OCI-LY7 (cell line): ENCODE measurements at regions not wholly inside any gene's neighbourhood (a gene's known extent, or its start where the extent isn't known, plus 50 kb on each side); places are given as distances from the start of the nearest gene placed in this dataset.

Experiments
- BruUV-seq: library from RNA; stranded (reverse); fragments of 400-500 nt; replicated peaks from 2 replicates; lab custom pipeline; 2021; lab: Mats Ljungman, UMichigan
- CTCF ChIA-PET: fragments of 300-600 bp; sonication (Branson Sonifier 250); formaldehyde crosslinking; loops from one replicate; lab custom pipeline; 2022; ENCODE audit warnings: antibody characterized with exemption; ENCODE audit not compliant: unreplicated experiment; lab: Charles Lee
- POLR2A ChIA-PET: fragments of 300-600 bp; sonication (Branson Sonifier 250); formaldehyde crosslinking; loops from one replicate; lab custom pipeline; 2022; ENCODE audit warnings: antibody characterized with exemption; lab: Charles Lee
- DNase-seq: peaks from one replicate; pipeline ENCODE4 v3.0.0-alpha.2; 2015; ENCODE audit warnings: low spot score
- H2AFZ ChIP-seq: fragments of 200-600 bp; sonication (generic), shearing (Covaris generic); 2 replicates; pipeline ENCODE4 v1.6.1; 2014; ENCODE audit warnings: mild to moderate bottlenecking, antibody characterized with exemption, low read length, moderate library complexity
- H3K27ac ChIP-seq: fragments of 200-600 bp; sonication (generic); 2 replicates; pipeline ENCODE4 v1.5.1; 2014; ENCODE audit warnings: mixed run types, low read depth, mild to moderate bottlenecking, moderate library complexity, low read length, inconsistent platforms; ENCODE audit not compliant: poor library complexity, severe bottlenecking
- H3K36me3 ChIP-seq: fragments of 200-600 bp; sonication (generic); 2 replicates; pipeline ENCODE4 v1.6.1; 2014; ENCODE audit warnings: mild to moderate bottlenecking, antibody characterized with exemption, low read length, moderate library complexity, mixed read lengths; ENCODE audit not compliant: insufficient read depth
- H3K4me1 ChIP-seq: fragments of 200-600 bp; sonication (generic); 2 replicates; pipeline ENCODE4 v1.5.1; 2014; ENCODE audit warnings: mild to moderate bottlenecking, low read length; ENCODE audit not compliant: insufficient read depth, poor library complexity, severe bottlenecking
- H3K4me2 ChIP-seq: fragments of 200-600 bp; sonication (generic); 2 replicates; pipeline ENCODE4 v1.6.1; 2014; ENCODE audit warnings: mild to moderate bottlenecking, low read length
- H3K4me3 ChIP-seq: fragments of 200-600 bp; sonication (generic); 2 replicates; pipeline ENCODE4 v1.5.1; 2014; ENCODE audit warnings: mild to moderate bottlenecking, low read depth, low read length; ENCODE audit not compliant: poor library complexity, severe bottlenecking
- H3K79me2 ChIP-seq: fragments of 200-600 bp; sonication (generic); 2 replicates; pipeline ENCODE4 v1.6.1; 2016; ENCODE audit warnings: low read depth, mild to moderate bottlenecking, low read length, moderate library complexity, mixed read lengths; ENCODE audit not compliant: insufficient read depth
- H3K9me2 ChIP-seq: fragments of 200-600 bp; sonication (generic); 2 replicates; pipeline ENCODE4 v1.6.1; 2016; ENCODE audit warnings: mild to moderate bottlenecking, low read length, mixed read lengths; ENCODE audit not compliant: insufficient read depth
- H3K9me3 ChIP-seq: fragments of 200-600 bp; sonication (generic); 2 replicates; pipeline ENCODE4 v1.6.1; 2014; ENCODE audit warnings: mild to moderate bottlenecking, mixed run types, low read length, mixed read lengths
- H4K20me1 ChIP-seq: fragments of 200-600 bp; sonication (generic); 2 replicates; pipeline ENCODE4 v1.6.1; 2014; ENCODE audit warnings: mild to moderate bottlenecking, antibody characterized with exemption, low read length, moderate library complexity, mixed read lengths; ENCODE audit not compliant: insufficient read depth
- EZH2phosphoT487 ChIP-seq: fragments of 200-600 bp; sonication (generic); IDR thresholded peaks from 2 replicates; pipeline ENCODE4 v1.6.1; 2018; ENCODE audit warnings: low read depth, borderline replicate concordance, mild to moderate bottlenecking, mixed run types, antibody characterized with exemption, low read length, moderate library complexity, mixed read lengths
- intact Hi-C: fragments of 100-400 bp; cut with micrococcal nuclease; formaldehyde crosslinking; loops from one replicate; pipeline ENCODE4 v1.10.0; 2022; ENCODE audit not compliant: unreplicated experiment
- TF ChIP-seq, protein P1 (sequence below): fragments of 200-600 bp; sonication (generic); conservative IDR thresholded peaks from 2 replicates; pipeline ENCODE4 v1.5.1; 2014; ENCODE audit warnings: mild to moderate bottlenecking, antibody characterized with exemption, low read length, moderate library complexity, mixed read lengths

GRCh38 chr1:115450501-115451040 lies 112.5 kb upstream of the NGF start:
- TF ChIP-seq, protein P1, sequence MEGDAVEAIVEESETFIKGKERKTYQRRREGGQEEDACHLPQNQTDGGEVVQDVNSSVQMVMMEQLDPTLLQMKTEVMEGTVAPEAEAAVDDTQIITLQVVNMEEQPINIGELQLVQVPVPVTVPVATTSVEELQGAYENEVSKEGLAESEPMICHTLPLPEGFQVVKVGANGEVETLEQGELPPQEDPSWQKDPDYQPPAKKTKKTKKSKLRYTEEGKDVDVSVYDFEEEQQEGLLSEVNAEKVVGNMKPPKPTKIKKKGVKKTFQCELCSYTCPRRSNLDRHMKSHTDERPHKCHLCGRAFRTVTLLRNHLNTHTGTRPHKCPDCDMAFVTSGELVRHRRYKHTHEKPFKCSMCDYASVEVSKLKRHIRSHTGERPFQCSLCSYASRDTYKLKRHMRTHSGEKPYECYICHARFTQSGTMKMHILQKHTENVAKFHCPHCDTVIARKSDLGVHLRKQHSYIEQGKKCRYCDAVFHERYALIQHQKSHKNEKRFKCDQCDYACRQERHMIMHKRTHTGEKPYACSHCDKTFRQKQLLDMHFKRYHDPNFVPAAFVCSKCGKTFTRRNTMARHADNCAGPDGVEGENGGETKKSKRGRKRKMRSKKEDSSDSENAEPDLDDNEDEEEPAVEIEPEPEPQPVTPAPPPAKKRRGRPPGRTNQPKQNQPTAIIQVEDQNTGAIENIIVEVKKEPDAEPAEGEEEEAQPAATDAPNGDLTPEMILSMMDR = no peak
- no peak for TF ChIP-seq EZH2phosphoT487
- Histone ChIP-seq H3K4me2 (no peak overlapping the region), H3K27ac (no peak overlapping the region), H3K4me1 (no peaks in the 10 kb centered on the region), H4K20me1 (no peaks in the 10 kb centered on the region), H2AFZ (no peak overlapping the region), H3K9me2 (no peaks in the 10 kb centered on the region), H3K4me3 (no peak overlapping the region), H3K36me3 (no peaks in the 10 kb centered on the region), H3K9me3 (no peaks in the 10 kb centered on the region), H3K79me2 (no peaks in the 10 kb centered on the region)
- no TSS peak for BruUV-seq
- DNase-seq = no peak
- ChIA-PET CTCF (no interaction called here), POLR2A (interaction anchor here (1.9 kb wide), 1 partner anchor 12 kb away, joined by 6 read pairs; no protein-coding TSS in a partner anchor)
- intact Hi-C loops = no loop called here

- ChIA-PET CTCF (no interaction called here), POLR2A (interaction anchor here (0.7 to 0.8 kb wide), 2 partner anchors 12 to 21 kb away, joined by 3 to 4 read pairs; no protein-coding TSS in a partner anchor)
- no peaks in the 10 kb centered on the region for H3K9me2 ChIP-seq
- H3K4me2 ChIP-seq = no peak overlapping the region
- H3K4me3 ChIP-seq = no peak overlapping the region
- H3K27ac ChIP-seq = no peak overlapping the region
- no peak overlapping the region for H2AFZ ChIP-seq
- intact Hi-C loops = no loop called here
- no peaks in the 10 kb centered on the region for H3K9me3 ChIP-seq
- no TSS peak for BruUV-seq
- no peak for DNase-seq
- no peaks in the 10 kb centered on the region for H3K36me3 ChIP-seq
- no peaks in the 10 kb centered on the region for H4K20me1 ChIP-seq
- no peaks in the 10 kb centered on the region for H3K4me1 ChIP-seq
- TF ChIP-seq EZH2phosphoT487 = no peak
- TF ChIP-seq, protein P1 = no peak
- no peaks in the 10 kb centered on the region for H3K79me2 ChIP-seq
Observed at GRCh38 chr1:115448282-115449044, 110.4 kb upstream of the NGF start.

DNA sequence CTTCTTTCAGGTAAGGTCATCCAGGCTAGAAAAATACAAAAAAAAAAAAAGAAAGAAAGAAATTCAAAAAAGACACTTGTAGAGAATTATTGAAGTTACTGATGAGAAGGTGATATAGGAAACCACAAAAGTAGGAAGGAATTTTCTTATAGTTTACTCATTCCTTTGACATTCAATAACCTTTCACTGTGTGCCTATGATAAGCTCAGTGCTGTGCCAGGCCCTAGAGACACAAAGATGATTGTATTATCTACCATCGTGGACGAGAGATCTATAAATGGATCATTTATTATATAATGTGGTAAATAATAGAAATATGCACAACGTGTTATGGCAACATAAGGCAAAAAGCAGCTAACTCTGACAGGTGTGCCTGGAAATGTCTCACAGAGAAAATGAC lies 109.6 kb upstream of the NGF start:
- BruUV-seq = no TSS peak
- Histone ChIP-seq H3K4me3 (no peak overlapping the region), H3K79me2 (no peaks in the 10 kb centered on the region), H2AFZ (no peak overlapping the region), H3K36me3 (no peaks in the 10 kb centered on the region), H4K20me1 (no peaks in the 10 kb centered on the region), H3K9me2 (no peaks in the 10 kb centered on the region), H3K27ac (no peak overlapping the region), H3K4me2 (no peak overlapping the region), H3K9me3 (no peaks in the 10 kb centered on the region), H3K4me1 (no peaks in the 10 kb centered on the region)
- intact Hi-C loops = no loop called here
- CTCF ChIA-PET = no interaction called here
- no peak for DNase-seq
- no peak for TF ChIP-seq EZH2phosphoT487
- TF ChIP-seq, protein P1 = no peak
- POLR2A ChIA-PET = interaction anchor here (0.7 to 1.1 kb wide), 3 partner anchors 10 to 21 kb away, joined by 3 to 4 read pairs (median 3); no protein-coding TSS in a partner anchor
